SK-N-SH treated with all-trans-retinoic acid at 6 μM for 48 hours (cell line): ENCODE measurements at regions not wholly inside any gene's neighbourhood (a gene's known extent, or its start where the extent isn't known, plus 50 kb on each side); places are given as distances from the start of the nearest gene placed in this dataset.
A peak's percentile ranks its signal among the peaks of the same experiment; 100 is the strongest.

Experiments used
- ATAC-seq: fragments of 200-7000 bp; cut with Tn5 transposase; 3 replicates; pipeline ENCODE4 v1.9.1; 2020; ENCODE audit warnings: mild to moderate bottlenecking, moderate library complexity
- ARNTL ChIP-seq: fragments of 450-650 bp; formaldehyde crosslinking; IDR thresholded peaks from 2 replicates; pipeline ENCODE4 v1.5.0; 2020; ENCODE audit warnings: low read depth, mild to moderate bottlenecking, moderate library complexity, borderline replicate concordance
- BACH2 ChIP-seq: fragments of 250-450 bp; sonication (Bioruptor Pico); IDR thresholded peaks from 2 replicates; pipeline ENCODE4 v1.9.0; 2021; ENCODE audit warnings: mild to moderate bottlenecking, borderline replicate concordance
- CREB5 ChIP-seq: fragments of 250-450 bp; sonication (Bioruptor Pico); IDR thresholded peaks from 2 replicates; pipeline ENCODE4 v1.5.1; 2020; ENCODE audit warnings: low read depth, mild to moderate bottlenecking, moderate library complexity
- CSDC2 ChIP-seq: fragments of 250-450 bp; sonication (Bioruptor Pico); IDR thresholded peaks from 2 replicates; pipeline ENCODE4 v1.5.0; 2020; ENCODE audit warnings: mild to moderate bottlenecking, moderate library complexity
- ESRRG ChIP-seq: fragments of 250-450 bp; sonication (Bioruptor Pico); IDR thresholded peaks from 2 replicates; pipeline ENCODE4 v1.6.1; 2021; ENCODE audit warnings: mild to moderate bottlenecking
- OSR1 ChIP-seq: fragments of 250-450 bp; sonication (Bioruptor Pico); IDR thresholded peaks from 2 replicates; pipeline ENCODE4 v1.8.0; 2022; ENCODE audit warnings: moderate library complexity, mild to moderate bottlenecking, inconsistent platforms
- POU6F1 ChIP-seq: fragments of 250-450 bp; sonication (Bioruptor Pico); IDR thresholded peaks from 2 replicates; pipeline ENCODE4 v1.8.0; 2021; ENCODE audit warnings: low read depth, mild to moderate bottlenecking, moderate library complexity, borderline replicate concordance
- PPARA ChIP-seq: fragments of 250-450 bp; sonication (Bioruptor Pico); IDR thresholded peaks from 2 replicates; pipeline ENCODE4 v1.5.0; 2020; ENCODE audit warnings: mild to moderate bottlenecking, borderline replicate concordance
- RARB ChIP-seq: fragments of 250-450 bp; sonication (Bioruptor Pico); IDR thresholded peaks from 2 replicates; pipeline ENCODE4 v1.8.0; 2021; ENCODE audit warnings: mild to moderate bottlenecking, moderate library complexity
- SNAI2 ChIP-seq: fragments of 250-450 bp; sonication (Bioruptor Pico); IDR thresholded peaks from 2 replicates; pipeline ENCODE4 v1.5.0; 2020; ENCODE audit warnings: mild to moderate bottlenecking, moderate library complexity
- TOX ChIP-seq: fragments of 250-450 bp; sonication (Bioruptor Pico); IDR thresholded peaks from 2 replicates; pipeline ENCODE4 v1.8.0; 2021; ENCODE audit warnings: mild to moderate bottlenecking, moderate library complexity, borderline replicate concordance
- TSHZ2 ChIP-seq: fragments of 250-450 bp; sonication (Bioruptor Pico); IDR thresholded peaks from 2 replicates; pipeline ENCODE4 v1.5.0; 2020; ENCODE audit warnings: mild to moderate bottlenecking, moderate library complexity
- ZC3H10 ChIP-seq: fragments of 250-450 bp; sonication (Bioruptor Pico); IDR thresholded peaks from 2 replicates; pipeline ENCODE4 v1.5.1; 2021; ENCODE audit warnings: mild to moderate bottlenecking, moderate library complexity
- ZFP3 ChIP-seq: fragments of 250-450 bp; sonication (Bioruptor Pico); IDR thresholded peaks from 2 replicates; pipeline ENCODE4 v1.5.0; 2020; ENCODE audit warnings: mild to moderate bottlenecking, moderate library complexity
- ZFP30 ChIP-seq: fragments of 450-650 bp; formaldehyde crosslinking; IDR thresholded peaks from 2 replicates; pipeline ENCODE4 v1.5.0; 2022; ENCODE audit warnings: mild to moderate bottlenecking, moderate library complexity
- ZNF565 ChIP-seq: fragments of 450-650 bp; formaldehyde crosslinking; conservative IDR thresholded peaks from 2 replicates; pipeline ENCODE4 v1.5.0; 2020; ENCODE audit warnings: low read depth, mild to moderate bottlenecking, moderate library complexity
- ZNF70 ChIP-seq: fragments of 450-650 bp; formaldehyde crosslinking; IDR thresholded peaks from 2 replicates; pipeline ENCODE4 v1.5.0; 2020; ENCODE audit warnings: mild to moderate bottlenecking, moderate library complexity
- ZNF8 ChIP-seq: fragments of 450-650 bp; formaldehyde crosslinking; IDR thresholded peaks from 2 replicates; pipeline ENCODE4 v1.5.0; 2020; ENCODE audit warnings: mild to moderate bottlenecking, moderate library complexity
- TF ChIP-seq, protein P1 (sequence below): fragments of 250-450 bp; sonication (Bioruptor Pico); IDR thresholded peaks from 2 replicates; pipeline ENCODE4 v1.5.1; 2021; ENCODE audit warnings: mild to moderate bottlenecking, moderate library complexity

DNA sequence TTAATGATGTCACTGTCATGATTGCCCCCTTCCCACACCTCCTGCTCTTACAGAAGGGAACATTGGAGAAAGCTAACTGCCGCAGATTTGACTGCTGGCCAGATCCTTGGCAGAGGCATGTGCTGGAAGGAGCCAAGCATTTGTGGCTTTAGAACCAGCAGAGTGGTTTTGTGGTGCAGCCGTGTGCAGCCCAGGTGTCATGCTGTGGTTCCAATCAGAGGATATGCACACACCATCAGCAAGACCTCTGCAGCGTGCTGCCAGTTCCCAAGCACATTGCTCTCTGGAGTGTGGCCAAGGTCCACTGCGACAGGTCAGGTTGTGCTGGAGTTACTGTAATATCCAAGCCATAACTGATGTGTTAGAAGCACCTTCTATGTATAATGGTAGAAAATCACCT, 61.6 kb downstream of the OTOL1 start:
- no peak for ATAC-seq

GRCh38 chr3:161559177-161559998, 62.8 kb downstream of the OTOL1 start:
- ATAC-seq, result peak; percentile 79
- no peak for TF ChIP-seq ARNTL (CRISPR knock-in tag)

More for the DNA sequence above, 61.6 kb downstream of the OTOL1 start:
- TF ChIP-seq TOX (CRISPR knock-in tag) (no peak), SNAI2 (CRISPR knock-in tag) (no peak), ZNF70 (no peak), OSR1 (no peak), BACH2 (no peak), ZC3H10 (no peak), ZNF8 (CRISPR knock-in tag) (no peak), ZFP3 (CRISPR knock-in tag) (no peak), RARB (no peak), CREB5 (CRISPR knock-in tag) (no peak), ZNF565 (CRISPR knock-in tag) (no peak), ARNTL (CRISPR knock-in tag) (no peak), ESRRG (no peak), PPARA (CRISPR knock-in tag) (no peak), TSHZ2 (CRISPR knock-in tag) (no peak)
- TF ChIP-seq, protein P1, sequence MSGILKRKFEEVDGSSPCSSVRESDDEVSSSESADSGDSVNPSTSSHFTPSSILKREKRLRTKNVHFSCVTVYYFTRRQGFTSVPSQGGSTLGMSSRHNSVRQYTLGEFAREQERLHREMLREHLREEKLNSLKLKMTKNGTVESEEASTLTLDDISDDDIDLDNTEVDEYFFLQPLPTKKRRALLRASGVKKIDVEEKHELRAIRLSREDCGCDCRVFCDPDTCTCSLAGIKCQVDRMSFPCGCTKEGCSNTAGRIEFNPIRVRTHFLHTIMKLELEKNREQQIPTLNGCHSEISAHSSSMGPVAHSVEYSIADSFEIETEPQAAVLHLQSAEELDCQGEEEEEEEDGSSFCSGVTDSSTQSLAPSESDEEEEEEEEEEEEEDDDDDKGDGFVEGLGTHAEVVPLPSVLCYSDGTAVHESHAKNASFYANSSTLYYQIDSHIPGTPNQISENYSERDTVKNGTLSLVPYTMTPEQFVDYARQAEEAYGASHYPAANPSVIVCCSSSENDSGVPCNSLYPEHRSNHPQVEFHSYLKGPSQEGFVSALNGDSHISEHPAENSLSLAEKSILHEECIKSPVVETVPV (CRISPR knock-in tag), result no peak

DNA sequence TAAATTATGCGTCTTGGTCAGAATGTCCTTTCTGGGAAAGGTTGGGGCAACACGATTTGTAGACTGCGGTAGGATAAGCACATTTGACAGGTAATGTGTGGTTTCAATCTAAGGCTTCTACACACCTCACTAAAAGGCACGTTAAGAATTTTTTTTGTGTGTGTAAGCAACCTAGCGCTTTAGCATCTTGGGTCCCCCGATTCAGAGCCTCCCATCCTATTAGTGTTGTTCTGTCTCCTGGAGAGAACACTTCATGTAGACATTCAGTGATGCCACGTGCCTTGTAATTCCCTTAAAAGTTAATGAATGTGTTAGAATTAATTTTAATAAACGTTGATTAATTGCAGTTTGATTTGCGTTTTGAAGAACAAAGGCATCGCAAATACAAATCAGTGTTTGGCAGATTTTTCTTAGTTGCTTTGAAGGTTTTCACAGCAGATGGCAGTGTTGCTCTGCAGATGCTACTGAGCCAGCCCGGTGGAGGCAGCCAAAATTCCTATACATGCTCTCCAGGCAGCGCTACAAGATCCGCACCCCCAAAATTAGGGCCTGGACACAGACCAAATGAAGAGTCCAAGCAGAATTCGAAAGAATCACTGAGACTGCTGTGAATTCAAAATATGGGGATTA, 63.5 kb downstream of the OTOL1 start:
- TF ChIP-seq POU6F1 (CRISPR knock-in tag) (no peak), ARNTL (CRISPR knock-in tag) (no peak), ZNF565 (CRISPR knock-in tag) (no peak), ZNF70 (no peak), ESRRG (no peak), TSHZ2 (CRISPR knock-in tag) (no peak), ZFP30 (CRISPR knock-in tag) (no peak), CSDC2 (CRISPR knock-in tag) (no peak), ZC3H10 (no peak), RARB (no peak)
- TF ChIP-seq, protein P1 (CRISPR knock-in tag), result no peak
- peak; percentile 89 for ATAC-seq
